Tibial nerve (tissue), 4 donors: ENCODE measurements at regions not wholly inside any gene's neighbourhood (a gene's known extent, or its start where the extent isn't known, plus 50 kb on each side); places are given as distances from the start of the nearest gene placed in this dataset.

Source experiments
- DNase-seq, 2 donors: peaks; one replicate each; pipeline ENCODE4 v3.0.0-alpha.2; 2019; ENCODE audit warnings: low spot score in 2 of 2
- H3K27ac ChIP-seq, 4 donors: fragments of 200-600 bp; sonication (generic) in 3 of 4; one replicate each; pipeline ENCODE4 v1.5.1; 2017 to 2019; ENCODE audit warnings: mild to moderate bottlenecking in 1 of 4
- H3K27me3 ChIP-seq, 2 donors: fragments of 200-600 bp; sonication (generic) in 1 of 2; one replicate each; pipeline versions ENCODE4 v1.5.1 to v1.6.0; 2017 to 2019
- H3K36me3 ChIP-seq, 3 donors: fragments of 200-600 bp; sonication (generic); one replicate each; pipeline ENCODE4 v1.5.1; 2018 to 2019
- H3K4me1 ChIP-seq, 4 donors: fragments of 200-600 bp; sonication (generic) in 3 of 4; one replicate each; pipeline ENCODE4 v1.5.1; 2017 to 2019
- H3K4me3 ChIP-seq, 4 donors: fragments of 200-600 bp; sonication (generic) in 3 of 4; one replicate each; pipeline ENCODE4 v1.5.1; 2017 to 2019; ENCODE audit warnings: mild to moderate bottlenecking in 1 of 4, moderate library complexity in 1 of 4
- H3K9me3 ChIP-seq, 4 donors: fragments of 200-600 bp; sonication (generic) in 3 of 4; one replicate each; pipeline ENCODE4 v1.5.1; 2017 to 2019
- CTCF ChIP-seq, 5 experiments: fragments of 200-600 bp in 3 of 5; fragments of 450-650 bp in 2 of 5; sonication (generic) in 3 of 5; IDR thresholded peaks; one replicate each; pipeline ENCODE4 v1.5.1; 2016 to 2019; ENCODE audit warnings: antibody characterized with exemption in 5 of 5, mild to moderate bottlenecking in 3 of 5, moderate library complexity in 2 of 5
- EP300 ChIP-seq, 2 donors: sonication (generic); formaldehyde crosslinking; IDR thresholded peaks; one replicate each; pipeline ENCODE4 v1.6.1; 2017; ENCODE audit warnings: antibody characterized with exemption in 2 of 2, mild to moderate bottlenecking in 1 of 2
- POLR2A ChIP-seq, 2 donors: fragments of 450-650 bp; IDR thresholded peaks; one replicate each; pipeline ENCODE4 v1.6.1; 2017; ENCODE audit warnings: antibody characterized with exemption in 2 of 2, mild to moderate bottlenecking in 2 of 2, moderate library complexity in 2 of 2
- WGBS, 2 donors: methylation state at CpG; one replicate each; pipeline ENCODE4 v1.1.5; 2018; 5-methylcytosine and 5-hydroxymethylcytosine counted together

DNA sequence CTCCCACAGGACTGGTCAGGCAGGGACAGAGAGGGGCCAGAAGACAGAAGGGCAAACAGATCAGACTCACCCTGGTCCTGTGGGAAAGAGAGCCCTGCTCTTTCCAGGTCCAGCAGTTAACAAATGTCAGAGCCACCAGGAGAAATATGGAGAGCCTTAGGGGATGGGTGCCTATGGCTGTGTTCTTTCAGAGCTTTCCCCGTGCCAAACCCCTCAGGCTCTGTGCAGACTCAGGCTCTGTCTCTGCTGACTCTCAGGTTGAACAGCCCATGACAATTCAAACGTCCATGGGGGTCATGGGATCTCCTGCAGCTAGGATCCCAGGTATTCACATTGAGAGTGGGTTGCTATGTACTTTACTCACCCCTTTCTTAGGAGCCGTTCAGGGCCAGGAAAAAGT is 120.8 kb upstream of the ERBB4 start:
- Histone ChIP-seq H3K9me3 (peaks cover 0 to 14% (median 2%) of the 10 kb centered on the region in 4 donors), H3K4me3 (no peak overlapping the region), H3K4me1 (no peaks in the 10 kb centered on the region), H3K36me3 (no peaks in the 10 kb centered on the region), H3K27me3 (no peaks in the 10 kb centered on the region), H3K27ac (no peak overlapping the region)
- TF ChIP-seq POLR2A (IDR thresholded peaks at IDR 0.05) (no peak), EP300 (IDR thresholded peaks at IDR 0.05) (no peak), CTCF (IDR thresholded peaks at IDR 0.05) (no peak)
- no peak for DNase-seq
- 50 to 63% methylated on average over 3 of the region's 3 CpGs for WGBS, 2 donors

GRCh38 chr2:212649646-212650045 is 111.0 kb upstream of the ERBB4 start:
- no peak for DNase-seq
- H3K36me3 ChIP-seq = no peaks in the 10 kb centered on the region
- H3K4me3 ChIP-seq = no peak overlapping the region
- 37 to 38% methylated on average over 1 of the region's 1 CpG for WGBS, 2 donors
- H3K27me3 ChIP-seq = no peaks in the 10 kb centered on the region
- H3K9me3 ChIP-seq = peaks cover 0 to under 1% (median 0%) of the 10 kb centered on the region in 4 donors
- no peaks in the 10 kb centered on the region for H3K4me1 ChIP-seq
- no peak overlapping the region for H3K27ac ChIP-seq
- no peak for TF ChIP-seq EP300 (IDR thresholded peaks at IDR 0.05)
- no peak for TF ChIP-seq POLR2A (IDR thresholded peaks at IDR 0.05)
- no peak for TF ChIP-seq CTCF (IDR thresholded peaks at IDR 0.05)

DNA sequence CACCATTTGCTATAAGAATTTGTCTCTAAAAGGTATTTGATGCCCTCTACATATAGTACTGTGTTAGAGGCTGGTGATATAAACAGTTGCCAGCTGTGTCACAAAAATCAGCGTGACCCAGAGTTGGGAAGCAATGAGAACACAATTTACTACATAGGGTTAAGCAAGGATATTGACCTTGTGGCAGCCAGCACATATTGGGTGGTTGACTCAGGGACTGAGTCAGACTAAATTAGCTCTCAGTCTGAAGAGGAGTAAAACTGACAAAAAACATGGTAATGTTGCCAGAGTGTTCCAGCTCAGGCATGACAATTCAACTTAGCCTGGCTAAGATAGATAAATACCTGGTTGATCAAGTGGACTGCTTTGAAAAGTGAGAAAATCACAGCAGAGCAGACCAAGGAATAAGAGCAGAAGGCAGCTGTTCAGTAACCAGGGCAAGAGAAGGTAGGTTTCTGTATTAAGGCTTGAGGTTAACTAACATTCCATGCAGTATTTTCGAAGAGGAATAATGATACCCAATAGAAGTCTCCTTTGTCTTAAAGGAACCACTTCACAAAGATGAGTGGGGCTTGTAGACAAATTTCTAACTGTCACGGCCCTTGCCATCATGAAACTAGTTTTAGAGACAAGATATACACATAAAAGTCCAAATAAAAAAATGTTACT is 108.2 kb upstream of the ERBB4 start:
- Histone ChIP-seq H3K27ac (no peak overlapping the region), H3K36me3 (no peaks in the 10 kb centered on the region), H3K9me3 (no peaks in the 10 kb centered on the region), H3K4me1 (no peaks in the 10 kb centered on the region), H3K27me3 (peaks cover 0 to 4% of the 10 kb centered on the region in 2 donors), H3K4me3 (no peak overlapping the region)
- no peak for DNase-seq
- WGBS, 2 donors = 56 to 58% methylated on average over 3 of the region's 3 CpGs
- no peak for TF ChIP-seq POLR2A (IDR thresholded peaks at IDR 0.05)
- TF ChIP-seq CTCF (IDR thresholded peaks at IDR 0.05) = no peak
- TF ChIP-seq EP300 (IDR thresholded peaks at IDR 0.05) = no peak

- no peak for TF ChIP-seq POLR2A (IDR thresholded peaks at IDR 0.05)
- no peak for TF ChIP-seq EP300 (IDR thresholded peaks at IDR 0.05)
- TF ChIP-seq CTCF (IDR thresholded peaks at IDR 0.05) = no peak
- no peaks in the 10 kb centered on the region for H3K36me3 ChIP-seq
- no peak overlapping the region for H3K4me3 ChIP-seq
- H3K4me1 ChIP-seq = no peaks in the 10 kb centered on the region
- H3K27ac ChIP-seq = no peak overlapping the region
- whole genome bisulfite sequencing, 2 donors = 54 to 63% methylated on average over 3 of the region's 3 CpGs
- no peaks in the 10 kb centered on the region for H3K9me3 ChIP-seq
- peaks cover 0 to 4% of the 10 kb centered on the region in 2 donors for H3K27me3 ChIP-seq
- no peak for DNase-seq
These were observed 105.7 kb upstream of the ERBB4 start for GRCh38 chr2:212644195-212644837.

DNA sequence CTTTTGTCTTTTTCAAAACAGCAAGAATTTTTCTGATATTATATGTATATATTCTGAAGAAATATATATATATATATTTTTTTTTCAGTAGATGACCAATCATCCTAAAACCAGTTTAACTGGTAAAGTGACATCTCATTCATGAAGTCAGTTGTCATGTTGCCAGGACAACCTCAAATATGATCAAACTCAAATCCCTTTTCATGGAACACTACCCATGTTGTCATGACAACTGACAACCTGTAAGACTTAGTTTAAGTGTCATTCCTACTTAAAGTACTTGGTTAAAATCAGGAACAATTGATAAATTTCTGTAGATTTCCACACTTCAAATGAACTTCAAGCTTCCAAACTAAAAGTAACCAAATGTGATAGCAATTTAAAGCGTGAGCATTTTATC is 101.8 kb upstream of the ERBB4 start:
- WGBS, 2 donors = 86 to 88% methylated on average over 1 of the region's 1 CpG

More for the DNA sequence above, 101.8 kb upstream of the ERBB4 start:
- no peak for DNase-seq
- no peak overlapping the region for H3K27ac ChIP-seq
- no peak overlapping the region for H3K4me3 ChIP-seq
- TF ChIP-seq POLR2A (IDR thresholded peaks at IDR 0.05) (no peak), EP300 (IDR thresholded peaks at IDR 0.05) (no peak), CTCF (IDR thresholded peaks at IDR 0.05) (no peak)
- peaks cover 0 to 4% of the 10 kb centered on the region in 2 donors for H3K27me3 ChIP-seq
- H3K36me3 ChIP-seq = no peaks in the 10 kb centered on the region
- no peaks in the 10 kb centered on the region for H3K9me3 ChIP-seq
- no peaks in the 10 kb centered on the region for H3K4me1 ChIP-seq
